Colonic mucosa (tissue), 4 donors: ENCODE measurements at regions not wholly inside any gene's neighbourhood (a gene's known extent, or its start where the extent isn't known, plus 50 kb on each side); places are given as distances from the start of the nearest gene placed in this dataset.

Source experiments
- DNase-seq: peaks from one replicate; pipeline ENCODE4 v3.0.0-alpha.2; 2020
- H3K27ac ChIP-seq: fragments of 200-600 bp; one replicate; pipeline ENCODE4 v1.8.0; 2021
- H3K27me3 ChIP-seq: fragments of 200-600 bp; one replicate; pipeline ENCODE4 v1.8.0; 2021
- H3K36me3 ChIP-seq: fragments of 200-600 bp; one replicate; pipeline ENCODE4 v1.8.0; 2021
- H3K4me1 ChIP-seq: fragments of 200-600 bp; one replicate; pipeline ENCODE4 v1.8.0; 2021; ENCODE audit warnings: mild to moderate bottlenecking
- H3K4me3 ChIP-seq: fragments of 200-600 bp; one replicate; pipeline ENCODE4 v1.8.0; 2021
- H3K9ac ChIP-seq, 2 donors: one replicate each; pipeline ENCODE4 v1.7.0; 2013; ENCODE audit warnings: control low read depth in 2 of 2, low read depth in 2 of 2, low read length in 2 of 2
- H3K9me3 ChIP-seq: fragments of 200-600 bp; one replicate; pipeline ENCODE4 v1.8.0; 2021
- CTCF ChIP-seq: fragments of 200-600 bp; IDR thresholded peaks from one replicate; pipeline ENCODE4 v1.8.0; 2022; ENCODE audit warnings: antibody characterized with exemption, mild to moderate bottlenecking
- intact Hi-C: fragments of 100-400 bp; cut with DNase I; formaldehyde crosslinking; loops from one replicate; pipeline ENCODE4 v1.14.1; 2022
- donor health status: healthy.
- donor health status: DM: no; HTN: no; CAD: no.
- donor health status: DM: no; HTN: no; CAD: no.

DNA sequence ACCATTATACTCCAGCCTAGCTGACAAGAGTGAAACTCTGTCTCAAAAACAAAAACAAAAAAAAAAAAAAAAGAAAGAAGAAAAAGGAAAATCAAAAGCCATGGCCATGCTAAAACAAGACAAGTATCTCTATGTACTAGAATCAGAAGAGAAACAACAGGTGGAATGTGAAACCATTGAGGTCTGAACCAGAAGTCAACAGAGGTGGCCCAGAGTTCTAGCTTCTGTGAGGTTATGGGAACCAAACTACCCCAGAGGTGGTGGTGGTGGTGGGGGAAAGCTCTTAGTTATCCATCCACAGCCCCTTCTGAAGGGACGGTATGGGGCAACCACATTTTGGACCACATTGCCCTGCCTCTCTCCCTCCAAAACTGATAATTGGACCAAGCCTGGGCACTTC lies 59.5 kb upstream of the ZNF366 start:
- no peaks in the 10 kb centered on the region for H3K27me3 ChIP-seq
- no peak for DNase-seq
- no peak overlapping the region for H3K27ac ChIP-seq
- H3K4me1 ChIP-seq = no peaks in the 10 kb centered on the region
- intact Hi-C loops = no loop called here
- no peak for TF ChIP-seq CTCF
- H3K4me3 ChIP-seq = no peak overlapping the region
- no peaks in the 10 kb centered on the region for H3K9me3 ChIP-seq
- no peaks in the 10 kb centered on the region for H3K36me3 ChIP-seq
- H3K9ac ChIP-seq = no peak overlapping the region

DNA sequence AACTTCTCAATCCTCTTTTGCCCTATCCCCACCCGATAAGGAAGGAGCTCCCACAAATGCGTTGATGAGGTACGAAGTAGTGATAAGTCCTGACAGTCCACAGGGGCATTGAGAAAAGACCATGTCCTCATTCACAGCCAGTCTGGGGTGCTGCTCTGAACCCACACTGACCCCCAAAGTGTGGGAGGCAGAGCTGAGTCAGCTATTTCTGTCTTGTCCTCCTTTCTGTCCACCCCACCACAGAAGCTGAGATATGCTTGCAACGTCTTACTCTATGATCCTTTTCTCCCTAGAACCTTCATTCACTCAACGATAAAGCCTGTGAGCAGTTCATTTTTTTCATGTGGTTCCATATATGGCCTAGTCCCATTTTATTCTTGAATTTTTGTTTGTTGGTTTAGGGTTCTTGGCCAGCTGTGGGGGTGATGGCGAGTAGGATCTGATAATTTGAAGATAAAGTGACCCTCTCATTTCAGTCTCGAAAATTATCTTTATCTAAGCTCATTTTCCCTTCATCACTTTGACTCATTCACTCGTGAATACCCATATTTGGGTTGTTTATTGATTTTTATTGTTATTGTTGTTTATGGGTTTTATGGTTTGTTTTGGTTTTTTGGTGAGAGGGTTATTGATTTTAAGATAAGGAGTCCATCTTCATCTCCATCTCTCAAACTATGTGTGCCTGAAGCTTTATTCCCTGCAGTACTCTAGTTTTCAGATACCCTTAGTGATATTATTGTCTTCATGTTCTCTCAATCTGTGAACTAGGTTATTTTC lies 58.5 kb upstream of the ZNF366 start:
- DNase-seq = no peak
- intact Hi-C loops = no loop called here
- no peaks in the 10 kb centered on the region for H3K9me3 ChIP-seq
- H3K9ac ChIP-seq = no peak overlapping the region
- TF ChIP-seq CTCF = no peak
- no peak overlapping the region for H3K27ac ChIP-seq
- H3K4me3 ChIP-seq = no peak overlapping the region
- no peaks in the 10 kb centered on the region for H3K27me3 ChIP-seq
- H3K4me1 ChIP-seq = no peaks in the 10 kb centered on the region
- no peaks in the 10 kb centered on the region for H3K36me3 ChIP-seq

GRCh38 chr5:72562717-72563116 lies 55.5 kb upstream of the ZNF366 start:
- intact Hi-C loops = no loop called here
- Histone ChIP-seq H3K27ac (no peak overlapping the region), H3K36me3 (no peaks in the 10 kb centered on the region), H3K4me1 (no peaks in the 10 kb centered on the region), H3K9ac (no peak overlapping the region), H3K27me3 (no peaks in the 10 kb centered on the region), H3K4me3 (no peak overlapping the region), H3K9me3 (no peaks in the 10 kb centered on the region)
- TF ChIP-seq CTCF = no peak
- no peak for DNase-seq

- Histone ChIP-seq H3K9me3 (no peaks in the 10 kb centered on the region), H3K27me3 (no peaks in the 10 kb centered on the region), H3K4me3 (no peak overlapping the region), H3K27ac (no peak overlapping the region), H3K36me3 (no peaks in the 10 kb centered on the region), H3K4me1 (no peaks in the 10 kb centered on the region), H3K9ac (no peak overlapping the region)
- no peak for TF ChIP-seq CTCF
- no peak for DNase-seq
- intact Hi-C loops = no loop called here
These were observed 54.1 kb upstream of the ZNF366 start for GRCh38 chr5:72561148-72561972.

- Histone ChIP-seq H3K27me3 (no peaks in the 10 kb centered on the region), H3K4me3 (no peak overlapping the region), H3K9ac (no peak overlapping the region), H3K36me3 (no peaks in the 10 kb centered on the region), H3K27ac (no peak overlapping the region), H3K4me1 (no peaks in the 10 kb centered on the region), H3K9me3 (no peaks in the 10 kb centered on the region)
- TF ChIP-seq CTCF = no peak
- intact Hi-C loops = no loop called here
- DNase-seq = no peak
These were observed 52.9 kb upstream of the ZNF366 start for GRCh38 chr5:72559866-72560766.
